ENCODE measurements at regions not wholly inside any gene's neighbourhood (a gene's known extent, or its start where the extent isn't known, plus 50 kb on each side); places are given as distances from the start of the nearest gene placed in this dataset.

DNA sequence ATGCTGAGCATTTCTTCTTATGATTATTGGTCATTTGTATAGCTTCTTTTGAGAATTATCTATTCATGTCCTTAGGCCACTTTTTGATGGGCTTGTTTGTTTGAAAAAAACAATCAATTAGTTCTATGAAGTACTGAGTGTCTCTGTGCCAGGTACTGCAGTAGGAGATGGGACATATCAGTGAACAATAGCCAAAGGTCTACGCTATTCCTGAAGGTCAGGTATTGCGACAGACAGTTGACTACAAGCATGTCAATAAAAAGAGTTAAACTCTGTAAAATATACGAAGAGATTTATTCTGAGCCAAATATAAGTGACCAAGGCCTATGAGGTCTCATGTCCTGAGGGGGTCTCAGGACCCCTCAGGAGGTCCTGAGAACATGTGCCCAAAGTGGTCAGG, 122.1 kb upstream of the NFE2L3 start:
- Mint-ChIP-seq H3K9me3 (ENCODE audit: unreplicated experiment) (no peaks in the 10 kb centered on the region), H3K27me3 (ENCODE audit: low read depth, unreplicated experiment) (peaks cover 2% of the 10 kb centered on the region), H3K36me3 (ENCODE audit: low read depth, unreplicated experiment) (no peaks in the 10 kb centered on the region), H3K4me1 (ENCODE audit: low read depth, unreplicated experiment) (no peaks in the 10 kb centered on the region), H3K27ac (ENCODE audit: unreplicated experiment) (no peak overlapping the region), H3K4me3 (ENCODE audit: unreplicated experiment) (no peak overlapping the region)
- Histone ChIP-seq H3K4me1 (ENCODE audit: insufficient read depth, low read length) (no peaks in the 10 kb centered on the region), H3K4me2 (ENCODE audit: low read length) (no peak overlapping the region), H4K20me1 (ENCODE audit: insufficient read depth, low read length) (no peaks in the 10 kb centered on the region), H3K9me3 (ENCODE audit: insufficient read depth, low read depth, low read length) (no peaks in the 10 kb centered on the region), H3K4me3 (ENCODE audit: insufficient read depth, low read depth, low read length) (no peak overlapping the region), H2AFZ (ENCODE audit: low read depth, low read length) (no peak overlapping the region), H3K27me3 (ENCODE audit: insufficient read depth, low read length) (no peaks in the 10 kb centered on the region), H3K79me2 (ENCODE audit: insufficient read depth, low read length) (no peaks in the 10 kb centered on the region), H3K9ac (ENCODE audit: low read length) (no peak overlapping the region), H3K36me3 (ENCODE audit: insufficient read depth, low read length) (no peaks in the 10 kb centered on the region), H3K27ac (ENCODE audit: low read depth, low read length) (no peak overlapping the region)
- DNase-seq (ENCODE audit: low read depth) (no peak), FAIRE-seq (no peak)
- TF ChIP-seq EZH2 (IDR thresholded peaks at IDR 0.05; ENCODE audit: insufficient read depth, low read length) = no peak
- TF ChIP-seq, protein P1, sequence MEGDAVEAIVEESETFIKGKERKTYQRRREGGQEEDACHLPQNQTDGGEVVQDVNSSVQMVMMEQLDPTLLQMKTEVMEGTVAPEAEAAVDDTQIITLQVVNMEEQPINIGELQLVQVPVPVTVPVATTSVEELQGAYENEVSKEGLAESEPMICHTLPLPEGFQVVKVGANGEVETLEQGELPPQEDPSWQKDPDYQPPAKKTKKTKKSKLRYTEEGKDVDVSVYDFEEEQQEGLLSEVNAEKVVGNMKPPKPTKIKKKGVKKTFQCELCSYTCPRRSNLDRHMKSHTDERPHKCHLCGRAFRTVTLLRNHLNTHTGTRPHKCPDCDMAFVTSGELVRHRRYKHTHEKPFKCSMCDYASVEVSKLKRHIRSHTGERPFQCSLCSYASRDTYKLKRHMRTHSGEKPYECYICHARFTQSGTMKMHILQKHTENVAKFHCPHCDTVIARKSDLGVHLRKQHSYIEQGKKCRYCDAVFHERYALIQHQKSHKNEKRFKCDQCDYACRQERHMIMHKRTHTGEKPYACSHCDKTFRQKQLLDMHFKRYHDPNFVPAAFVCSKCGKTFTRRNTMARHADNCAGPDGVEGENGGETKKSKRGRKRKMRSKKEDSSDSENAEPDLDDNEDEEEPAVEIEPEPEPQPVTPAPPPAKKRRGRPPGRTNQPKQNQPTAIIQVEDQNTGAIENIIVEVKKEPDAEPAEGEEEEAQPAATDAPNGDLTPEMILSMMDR (IDR thresholded peaks at IDR 0.05; ENCODE audit: insufficient read depth, low read depth, low read length) = no peak

DNA sequence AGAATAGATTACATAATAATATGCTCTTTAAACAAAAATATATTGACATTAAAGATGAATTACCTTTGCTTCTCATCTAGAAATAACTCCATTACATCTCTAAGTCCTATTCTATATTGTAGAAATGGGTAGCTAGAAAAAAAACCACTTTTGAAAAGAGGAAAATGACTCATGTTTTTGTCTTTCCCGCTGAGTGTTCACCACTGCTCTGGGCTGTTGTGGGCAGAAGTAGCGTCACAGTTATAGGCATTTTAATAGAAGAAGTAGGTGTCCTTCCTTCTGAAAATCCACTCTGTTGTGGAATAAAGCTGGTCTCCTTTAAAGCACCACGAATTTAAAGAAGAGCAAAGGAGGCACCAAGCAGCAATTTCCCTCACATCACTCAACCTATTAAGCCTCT, 117.6 kb upstream of the NFE2L3 start:
- FAIRE-seq = no peak
- H3K27ac ChIP-seq (ENCODE audit: low read depth, low read length) = no peak overlapping the region
- no peaks in the 10 kb centered on the region for H3K9me3 Mint-ChIP-seq (ENCODE audit: unreplicated experiment)
- no peak for DNase-seq (ENCODE audit: low read depth)
- H3K27ac Mint-ChIP-seq (ENCODE audit: unreplicated experiment) = no peak overlapping the region
- H3K4me1 ChIP-seq (ENCODE audit: insufficient read depth, low read length) = no peaks in the 10 kb centered on the region
- no peak overlapping the region for H3K4me2 ChIP-seq (ENCODE audit: low read length)
- no peaks in the 10 kb centered on the region for H4K20me1 ChIP-seq (ENCODE audit: insufficient read depth, low read length)
- H3K36me3 ChIP-seq (ENCODE audit: insufficient read depth, low read length) = no peaks in the 10 kb centered on the region
- no peaks in the 10 kb centered on the region for H3K36me3 Mint-ChIP-seq (ENCODE audit: low read depth, unreplicated experiment)
- no peaks in the 10 kb centered on the region for H3K4me1 Mint-ChIP-seq (ENCODE audit: low read depth, unreplicated experiment)
- TF ChIP-seq EZH2 (IDR thresholded peaks at IDR 0.05; ENCODE audit: insufficient read depth, low read length) = no peak
- TF ChIP-seq, protein P1 (IDR thresholded peaks at IDR 0.05; ENCODE audit: insufficient read depth, low read depth, low read length) = no peak
- H2AFZ ChIP-seq (ENCODE audit: low read depth, low read length) = no peak overlapping the region
- H3K9me3 ChIP-seq (ENCODE audit: insufficient read depth, low read depth, low read length) = no peaks in the 10 kb centered on the region
- no peak overlapping the region for H3K9ac ChIP-seq (ENCODE audit: low read length)
- H3K27me3 Mint-ChIP-seq (ENCODE audit: low read depth, unreplicated experiment) = peaks cover 8% of the 10 kb centered on the region
- no peak overlapping the region for H3K4me3 Mint-ChIP-seq (ENCODE audit: unreplicated experiment)
- no peaks in the 10 kb centered on the region for H3K79me2 ChIP-seq (ENCODE audit: insufficient read depth, low read length)
- no peak overlapping the region for H3K4me3 ChIP-seq (ENCODE audit: insufficient read depth, low read depth, low read length)
- H3K27me3 ChIP-seq (ENCODE audit: insufficient read depth, low read length) = no peaks in the 10 kb centered on the region

DNA sequence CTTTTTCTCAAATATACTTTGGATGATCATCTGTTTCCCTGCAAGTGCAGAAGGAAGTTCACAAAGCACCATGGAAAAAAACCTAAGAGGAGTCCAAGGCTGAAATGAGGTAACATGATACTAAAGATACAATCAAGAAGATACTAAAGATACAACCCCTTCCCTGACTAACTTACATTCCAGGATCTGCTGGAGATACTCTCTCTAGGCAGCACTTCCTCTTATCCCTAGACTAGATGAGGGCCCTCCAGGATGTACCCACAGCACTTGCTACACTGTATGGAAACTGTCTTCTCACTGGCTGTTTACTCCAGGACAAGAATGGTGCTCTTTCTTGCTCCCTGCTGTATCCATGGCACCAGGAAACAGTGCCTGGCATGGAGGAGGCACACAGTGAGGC, 116.4 kb upstream of the NFE2L3 start:
- Histone ChIP-seq H3K27me3 (ENCODE audit: insufficient read depth, low read length) (no peaks in the 10 kb centered on the region), H2AFZ (ENCODE audit: low read depth, low read length) (no peak overlapping the region), H3K4me2 (ENCODE audit: low read length) (no peak overlapping the region), H3K9me3 (ENCODE audit: insufficient read depth, low read depth, low read length) (no peaks in the 10 kb centered on the region), H3K79me2 (ENCODE audit: insufficient read depth, low read length) (no peaks in the 10 kb centered on the region), H3K4me1 (ENCODE audit: insufficient read depth, low read length) (no peaks in the 10 kb centered on the region), H3K27ac (ENCODE audit: low read depth, low read length) (no peak overlapping the region), H3K36me3 (ENCODE audit: insufficient read depth, low read length) (no peaks in the 10 kb centered on the region), H3K4me3 (ENCODE audit: insufficient read depth, low read depth, low read length) (no peak overlapping the region), H3K9ac (ENCODE audit: low read length) (no peak overlapping the region), H4K20me1 (ENCODE audit: insufficient read depth, low read length) (no peaks in the 10 kb centered on the region)
- Mint-ChIP-seq H3K27me3 (ENCODE audit: low read depth, unreplicated experiment) (peaks cover 8% of the 10 kb centered on the region), H3K36me3 (ENCODE audit: low read depth, unreplicated experiment) (no peaks in the 10 kb centered on the region), H3K4me3 (ENCODE audit: unreplicated experiment) (no peak overlapping the region), H3K9me3 (ENCODE audit: unreplicated experiment) (no peaks in the 10 kb centered on the region), H3K4me1 (ENCODE audit: low read depth, unreplicated experiment) (no peaks in the 10 kb centered on the region), H3K27ac (ENCODE audit: unreplicated experiment) (no peak overlapping the region)
- TF ChIP-seq EZH2 (IDR thresholded peaks at IDR 0.05; ENCODE audit: insufficient read depth, low read length) = no peak
- TF ChIP-seq, protein P1 (IDR thresholded peaks at IDR 0.05; ENCODE audit: insufficient read depth, low read depth, low read length) = no peak
- DNase-seq (ENCODE audit: low read depth) (no peak), FAIRE-seq (no peak)

All from astrocyte (in vitro differentiated cells and primary cell).